H1 (cell line): ENCODE measurements at regions not wholly inside any gene's neighbourhood (a gene's known extent, or its start where the extent isn't known, plus 50 kb on each side); places are given as distances from the start of the nearest gene placed in this dataset.
A peak's percentile ranks its signal among the peaks of the same experiment; 100 is the strongest.

Experiments used
- CTCF ChIA-PET: fragments of 300-600 bp; sonication (Branson Sonifier 250); formaldehyde crosslinking; loops from one replicate; lab custom pipeline; 2021; ENCODE audit not compliant: partially characterized antibody; lab: Charles Lee
- POLR2A ChIA-PET: fragments of 300-600 bp; sonication (Branson Sonifier 250); formaldehyde crosslinking; loops from one replicate; lab custom pipeline; 2021; ENCODE audit warnings: inconsistent platforms; ENCODE audit not compliant: partially characterized antibody; lab: Charles Lee
- DNase-seq, 2 experiments: peaks; one replicate each; pipeline versions ENCODE4 v3.0.0 to v3.0.0-alpha.2; 2010 to 2022; ENCODE audit warnings: low spot score in 2 of 2, low read depth in 1 of 2, mixed read lengths in 1 of 2
- FAIRE-seq: peaks from 2 replicates; lab custom pipeline; 2011; peaks lifted over from hg19 to GRCh38; lab: Jason Lieb, UNC
- H2AFZ ChIP-seq: 2 replicates; pipeline ENCODE4 v1.8.1; 2012; ENCODE audit warnings: low read length, inconsistent platforms
- H2AK5ac ChIP-seq: 2 replicates; pipeline ENCODE4 v1.6.1; 2013; ENCODE audit warnings: low read depth, low read length
- H2BK120ac ChIP-seq: replicated peaks from 2 replicates; pipeline ENCODE3; 2013; ENCODE audit warnings: low read depth, low read length, inconsistent platforms
- H2BK12ac ChIP-seq: 2 replicates; pipeline ENCODE4 v1.6.1; 2013; ENCODE audit warnings: low read depth, low read length
- H2BK15ac ChIP-seq: 2 replicates; pipeline ENCODE4 v1.6.1; 2013; ENCODE audit warnings: low read length
- H2BK20ac ChIP-seq: 2 replicates; pipeline ENCODE4 v1.6.1; 2013; ENCODE audit warnings: low read length
- H2BK5ac ChIP-seq: 2 replicates; pipeline ENCODE4 v1.6.1; 2013; ENCODE audit warnings: low read depth, low read length
- H3K14ac ChIP-seq: 2 replicates; pipeline ENCODE4 v1.6.1; 2013; ENCODE audit warnings: inconsistent platforms; ENCODE audit not compliant: insufficient read length
- H3K18ac ChIP-seq: 2 replicates; pipeline ENCODE4 v1.6.1; 2013; ENCODE audit warnings: low read length; ENCODE audit errors: extremely low read depth
- H3K23ac ChIP-seq: 2 replicates; pipeline ENCODE4 v1.6.1; 2013; ENCODE audit warnings: inconsistent platforms; ENCODE audit not compliant: insufficient read length
- H3K23me2 ChIP-seq: 2 replicates; pipeline ENCODE4 v1.6.1; 2013; ENCODE audit warnings: low read depth, low read length
- H3K27ac ChIP-seq: 2 replicates; pipeline ENCODE4 v1.6.1; 2011; ENCODE audit warnings: low read depth, low read length, inconsistent platforms
- H3K27me3 ChIP-seq, 4 experiments: replicated peaks in 1 of 4; 1 replicate in 1 of 4; 2 replicates in 3 of 4; pipeline versions ENCODE4 v1.6.1 to v1.8.1; 2011 to 2013; ENCODE audit warnings: low read length in 3 of 4, mild to moderate bottlenecking in 3 of 4, inconsistent platforms in 2 of 4, mixed read lengths in 2 of 4, moderate library complexity in 1 of 4; ENCODE audit not compliant: control insufficient read depth in 3 of 4, insufficient read depth in 3 of 4; ENCODE audit errors: extremely low read depth in 1 of 4
- H3K36me3 ChIP-seq, 4 experiments: 2 replicates each; pipeline versions ENCODE4 v1.6.1 to v1.8.1; 2011 to 2013; ENCODE audit warnings: mild to moderate bottlenecking in 4 of 4, low read length in 3 of 4, moderate library complexity in 2 of 4, control low read depth in 1 of 4, inconsistent platforms in 1 of 4; ENCODE audit not compliant: insufficient read depth in 4 of 4, control insufficient read depth in 2 of 4
- H3K4ac ChIP-seq: replicated peaks from 2 replicates; pipeline ENCODE3; 2013; ENCODE audit warnings: low read length, low read depth, mixed read lengths, inconsistent platforms; ENCODE audit not compliant: insufficient read length
- H3K4me1 ChIP-seq, 4 experiments: replicated peaks in 1 of 4; 1 replicate in 1 of 4; 2 replicates in 3 of 4; pipeline versions ENCODE4 v1.6.1 to v1.8.1; 2011 to 2013; ENCODE audit warnings: low read length in 3 of 4, inconsistent platforms in 2 of 4, mixed read lengths in 1 of 4; ENCODE audit not compliant: insufficient read depth in 4 of 4, control insufficient read depth in 3 of 4
- H3K4me2 ChIP-seq, 2 experiments: 2 replicates each; pipeline versions ENCODE4 v1.6.1 to v1.8.1; 2011 to 2013; ENCODE audit warnings: low read depth in 2 of 2, low read length in 2 of 2, control low read depth in 1 of 2, inconsistent platforms in 1 of 2, mild to moderate bottlenecking in 1 of 2; ENCODE audit not compliant: insufficient read depth in 1 of 2
- H3K4me3 ChIP-seq, 4 experiments: fragments of 200-600, 300-600 bp in 1 of 4; sonication (generic), shearing (Covaris generic), sonication (Bioruptor Twin) in 1 of 4; 2 replicates each; pipeline versions ENCODE4 v1.5.1 to v1.8.1; 2011 to 2016; ENCODE audit warnings: low read length in 4 of 4, low read depth in 3 of 4, control low read depth in 2 of 4, inconsistent platforms in 2 of 4, mild to moderate bottlenecking in 2 of 4, mixed read lengths in 1 of 4, moderate library complexity in 1 of 4; ENCODE audit not compliant: insufficient read depth in 2 of 4; ENCODE audit errors: extremely low read depth in 1 of 4
- H3K56ac ChIP-seq: replicated peaks from 2 replicates; pipeline ENCODE3; 2013; ENCODE audit warnings: low read depth, mild to moderate bottlenecking, mixed read lengths, low read length, inconsistent platforms; ENCODE audit not compliant: insufficient read length
- H3K79me1 ChIP-seq: 2 replicates; pipeline ENCODE4 v1.6.1; 2013; ENCODE audit warnings: low read depth, low read length, control low read depth
- H3K79me2 ChIP-seq, 2 experiments: 2 replicates each; pipeline versions ENCODE4 v1.6.1 to v1.8.1; 2012 to 2013; ENCODE audit warnings: low read length in 2 of 2, mild to moderate bottlenecking in 2 of 2, inconsistent platforms in 1 of 2; ENCODE audit not compliant: insufficient read depth in 2 of 2, control insufficient read depth in 1 of 2
- H3K9ac ChIP-seq, 4 experiments: replicated peaks in 1 of 4; 1 replicate in 1 of 4; 2 replicates in 3 of 4; pipeline versions ENCODE4 v1.6.1 to v1.8.1; 2011 to 2013; ENCODE audit warnings: low read depth in 3 of 4, low read length in 3 of 4, control low read depth in 2 of 4, mild to moderate bottlenecking in 2 of 4, moderate library complexity in 2 of 4, inconsistent platforms in 1 of 4; ENCODE audit errors: extremely low read depth in 1 of 4
- H3K9me3 ChIP-seq, 2 experiments: 2 replicates each; pipeline versions ENCODE4 v1.6.1 to v1.8.1; 2012 to 2013; ENCODE audit warnings: mild to moderate bottlenecking in 2 of 2, moderate library complexity in 2 of 2, control low read depth in 1 of 2, inconsistent platforms in 1 of 2, low read depth in 1 of 2, low read length in 1 of 2, mixed read lengths in 1 of 2; ENCODE audit not compliant: insufficient read depth in 2 of 2
- H4K20me1 ChIP-seq, 2 experiments: replicated peaks in 1 of 2; 2 replicates each; pipeline versions ENCODE3 to v1.8.1; 2011 to 2013; ENCODE audit warnings: inconsistent platforms in 2 of 2, low read length in 2 of 2, mild to moderate bottlenecking in 1 of 2; ENCODE audit not compliant: insufficient read depth in 2 of 2, control insufficient read depth in 1 of 2
- H4K5ac ChIP-seq: 2 replicates; pipeline ENCODE4 v1.6.1; 2013; ENCODE audit warnings: low read length, low read depth, mixed read lengths, inconsistent platforms; ENCODE audit not compliant: insufficient read length
- H4K8ac ChIP-seq: 2 replicates; pipeline ENCODE4 v1.8.0; 2013; ENCODE audit warnings: mild to moderate bottlenecking, moderate library complexity, low read length, inconsistent platforms; ENCODE audit not compliant: insufficient read depth; ENCODE audit errors: extremely low read depth
- H4K91ac ChIP-seq: replicated peaks from 2 replicates; pipeline ENCODE3; 2013; ENCODE audit warnings: low read length, mixed read lengths, inconsistent platforms; ENCODE audit not compliant: insufficient read length
- RAD21 ChIP-seq, 2 experiments: IDR thresholded peaks in 1 of 2; conservative IDR thresholded peaks in 1 of 2; 2 replicates each; pipeline ENCODE4 v1.6.1; 2011; ENCODE audit warnings: low read depth in 2 of 2, low read length in 2 of 2, improper control_type of control experiment in 1 of 2, inconsistent platforms in 1 of 2, mild to moderate bottlenecking in 1 of 2, moderate library complexity in 1 of 2
- TEAD4 ChIP-seq: IDR thresholded peaks from 2 replicates; pipeline ENCODE4 v1.6.1; 2012; ENCODE audit warnings: low read depth, low read length, inconsistent platforms, mixed read lengths
- ZNF274 ChIP-seq: IDR thresholded peaks from 2 replicates; pipeline ENCODE4 v1.7.0; 2012; ENCODE audit warnings: low read length, borderline replicate concordance; ENCODE audit errors: extremely low read depth
- WGBS, 2 experiments: shearing (Covaris generic) in 1 of 2; methylation state at CpG; one replicate each; pipeline versions ENCODE4 v1.1.6 to v1.1.7; 2013 to 2015; ENCODE audit warnings: low lambda C conversion rate in 2 of 2, mixed read lengths in 2 of 2, inconsistent platforms in 1 of 2, low coverage in 1 of 2, missing lambda C conversion rate in 1 of 2; ENCODE audit not compliant: insufficient replicate concordance in 2 of 2, insufficient coverage in 1 of 2, insufficient read length in 1 of 2; ENCODE audit errors: extremely low coverage in 1 of 2, missing lambda C conversion rate in 1 of 2; 5-methylcytosine and 5-hydroxymethylcytosine counted together
- TF ChIP-seq, protein P1 (sequence below), 3 experiments: IDR thresholded peaks; 1 replicate in 2 of 3; 2 replicates in 1 of 3; pipeline versions ENCODE4 v1.5.1 to v1.6.1; 2011; ENCODE audit warnings: low read length in 3 of 3, mild to moderate bottlenecking in 3 of 3, inconsistent platforms in 2 of 3, low read depth in 1 of 3, moderate library complexity in 1 of 3; ENCODE audit not compliant: insufficient read depth in 1 of 3; ENCODE audit errors: control extremely low read depth in 1 of 3

DNA sequence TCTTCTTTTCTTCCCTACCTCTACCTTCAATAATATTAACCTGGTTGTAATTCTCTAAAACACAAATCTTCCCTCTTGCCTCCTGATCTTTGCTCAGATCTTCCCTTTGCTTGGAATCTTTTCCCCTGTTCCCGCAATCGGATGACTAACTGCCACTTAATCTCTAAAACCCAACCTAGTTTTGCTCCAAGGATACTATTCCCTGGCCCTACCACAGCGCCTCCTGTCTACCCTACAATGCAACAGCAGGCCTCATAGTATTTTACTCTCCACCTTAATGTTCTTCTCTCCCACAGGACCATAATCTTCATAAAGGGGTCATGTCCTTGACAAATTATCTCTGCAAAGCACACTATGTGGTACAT is 246.8 kb upstream of the TNP1 start:
- Histone ChIP-seq H3K4ac (no peak overlapping the region), H2BK120ac (no peak overlapping the region), H4K8ac (no peak overlapping the region), H2BK15ac (no peak overlapping the region), H2BK5ac (no peak overlapping the region), H4K20me1 (no peaks in the 10 kb centered on the region), H3K18ac (no peak overlapping the region), H3K4me3 (no peak overlapping the region), H3K36me3 (no peaks in the 10 kb centered on the region), H2AK5ac (no peak overlapping the region), H3K23me2 (no peaks in the 10 kb centered on the region), H3K23ac (no peak overlapping the region), H3K14ac (no peak overlapping the region), H4K91ac (no peak overlapping the region), H3K4me1 (peaks cover 0 to 5% (median 0%) of the 10 kb centered on the region in 4 experiments; a peak in 2 of 7 replicates), H3K9me3 (no peaks in the 10 kb centered on the region), H2BK20ac (no peak overlapping the region)
- 68% methylated on average over 3 of the region's 3 CpGs; no CpG with 5 or more reads in 1 of the 2 experiments for WGBS, 2 experiments
- CTCF ChIA-PET = interaction anchor here (0.8 to 2.6 kb wide), 16 partner anchors 9 to 408 kb away, joined by 3 to 12 read pairs (median 4); no protein-coding TSS in a partner anchor
- TF ChIP-seq RAD21 (IDR thresholded peaks at IDR 0.05 in 1 of 2, conservative IDR thresholded peaks at IDR 0.05 in 1 of 2; ENCODE audit: low read depth in 2 of 2, low read length in 2 of 2) (peak; percentile 70 to 79), TEAD4 (no peak), ZNF274 (no peak)
- TF ChIP-seq, protein P1, sequence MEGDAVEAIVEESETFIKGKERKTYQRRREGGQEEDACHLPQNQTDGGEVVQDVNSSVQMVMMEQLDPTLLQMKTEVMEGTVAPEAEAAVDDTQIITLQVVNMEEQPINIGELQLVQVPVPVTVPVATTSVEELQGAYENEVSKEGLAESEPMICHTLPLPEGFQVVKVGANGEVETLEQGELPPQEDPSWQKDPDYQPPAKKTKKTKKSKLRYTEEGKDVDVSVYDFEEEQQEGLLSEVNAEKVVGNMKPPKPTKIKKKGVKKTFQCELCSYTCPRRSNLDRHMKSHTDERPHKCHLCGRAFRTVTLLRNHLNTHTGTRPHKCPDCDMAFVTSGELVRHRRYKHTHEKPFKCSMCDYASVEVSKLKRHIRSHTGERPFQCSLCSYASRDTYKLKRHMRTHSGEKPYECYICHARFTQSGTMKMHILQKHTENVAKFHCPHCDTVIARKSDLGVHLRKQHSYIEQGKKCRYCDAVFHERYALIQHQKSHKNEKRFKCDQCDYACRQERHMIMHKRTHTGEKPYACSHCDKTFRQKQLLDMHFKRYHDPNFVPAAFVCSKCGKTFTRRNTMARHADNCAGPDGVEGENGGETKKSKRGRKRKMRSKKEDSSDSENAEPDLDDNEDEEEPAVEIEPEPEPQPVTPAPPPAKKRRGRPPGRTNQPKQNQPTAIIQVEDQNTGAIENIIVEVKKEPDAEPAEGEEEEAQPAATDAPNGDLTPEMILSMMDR (IDR thresholded peaks at IDR 0.05; ENCODE audit: control extremely low read depth in 1 of 3, insufficient read depth in 1 of 3, low read depth in 1 of 3, low read length in 3 of 3) = peak; percentile 36 to 94 (median 72)
- TF ChIP-seq, all 59 proteins: peak for 2
- Histone ChIP-seq H2AFZ (no peak overlapping the region), H3K79me2 (no peaks in the 10 kb centered on the region), H3K56ac (no peak overlapping the region), H4K5ac (no peak overlapping the region), H3K9ac (no peak overlapping the region), H3K4me2 (no peak overlapping the region), H2BK12ac (no peak overlapping the region), H3K27me3 (no peaks in the 10 kb centered on the region), H3K79me1 (no peaks in the 10 kb centered on the region), H3K27ac (no peak overlapping the region)
- DNase-seq (peak in 1 of 2 experiments; percentile 51), FAIRE-seq (peak; percentile 70)
- POLR2A ChIA-PET = no interaction called here
